Activated T-cell treated with anti-CD3 and anti-CD28 coated beads, Interleukin-2, amount 50 U/mL, for 1 hour (primary cell): ENCODE measurements at regions not wholly inside any gene's neighbourhood (a gene's known extent, or its start where the extent isn't known, plus 50 kb on each side); places are given as distances from the start of the nearest gene placed in this dataset.
"Not testable (repeated sequence)": the region's sequence is repeated elsewhere in the genome, so short reads cannot be mapped to it uniquely, and the experiment has no call there.

Source experiments
- DNase-seq: peaks from one replicate; pipeline ENCODE4 v3.0.0-alpha.2; 2020

- no peak for DNase-seq
These were observed 249.7 kb upstream of the DAB2 start for GRCh38 chr5:39674209-39675082.

GRCh38 chr5:39671561-39671961, 246.8 kb upstream of the DAB2 start:
- DNase-seq = no peak

- no peak for DNase-seq
These were observed 246.2 kb upstream of the DAB2 start for GRCh38 chr5:39670955-39671354.

- no peak for DNase-seq
These were observed 245.6 kb upstream of the DAB2 start for GRCh38 chr5:39670391-39670790.

- no peak for DNase-seq
These were observed 244.2 kb upstream of the DAB2 start for GRCh38 chr5:39668980-39669379.

GRCh38 chr5:39665328-39665727, 240.5 kb upstream of the DAB2 start:
- no peak for DNase-seq

- no peak for DNase-seq
These were observed 238.2 kb upstream of the DAB2 start for GRCh38 chr5:39662945-39663344.

- DNase-seq = no peak
These were observed 236.4 kb upstream of the DAB2 start for GRCh38 chr5:39661026-39661779.

- DNase-seq = no peak
These were observed 235.2 kb upstream of the DAB2 start for GRCh38 chr5:39660020-39660419.

- DNase-seq = no peak
These were observed 234.1 kb upstream of the DAB2 start for GRCh38 chr5:39658866-39659265.

GRCh38 chr5:39657943-39658342, 233.2 kb upstream of the DAB2 start:
- DNase-seq = no peak

- DNase-seq = no peak
These were observed 231.8 kb upstream of the DAB2 start for GRCh38 chr5:39656600-39656999.

- no peak for DNase-seq
These were observed 229.9 kb upstream of the DAB2 start for GRCh38 chr5:39654715-39655114.

- DNase-seq = not testable (repeated sequence)
These were observed 227.7 kb upstream of the DAB2 start for GRCh38 chr5:39652481-39652880.

GRCh38 chr5:39652036-39652435, 227.3 kb upstream of the DAB2 start:
- DNase-seq = no peak

GRCh38 chr5:39650008-39650762, 225.4 kb upstream of the DAB2 start:
- DNase-seq = no peak

GRCh38 chr5:39648848-39649227, 224.1 kb upstream of the DAB2 start:
- no peak for DNase-seq

GRCh38 chr5:39648085-39648847, 223.5 kb upstream of the DAB2 start:
- DNase-seq = no peak

- DNase-seq = no peak
These were observed 215.8 kb upstream of the DAB2 start for GRCh38 chr5:39640552-39640951.

GRCh38 chr5:39639618-39640089, 214.9 kb upstream of the DAB2 start:
- DNase-seq = no peak

- no peak for DNase-seq
These were observed 214.0 kb upstream of the DAB2 start for GRCh38 chr5:39638813-39639212.

GRCh38 chr5:39633057-39633456, 208.3 kb upstream of the DAB2 start:
- DNase-seq = no peak

- DNase-seq = no peak
These were observed 207.2 kb upstream of the DAB2 start for GRCh38 chr5:39631958-39632357.
